ENCODE measurements at regions not wholly inside any gene's neighbourhood (a gene's known extent, or its start where the extent isn't known, plus 50 kb on each side); places are given as distances from the start of the nearest gene placed in this dataset.

GRCh38 chr2:3043726-3044125 lies 333.9 kb downstream of the EIPR1 start:
- no peak for TF ChIP-seq POLR2A (IDR thresholded peaks at IDR 0.05)
- no peak for TF ChIP-seq CTCF (IDR thresholded peaks at IDR 0.05)
- TF ChIP-seq POLR2AphosphoS5 (IDR thresholded peaks at IDR 0.05), result no peak
- no peak for TF ChIP-seq EP300 (IDR thresholded peaks at IDR 0.05)
